ENCODE measurements at regions not wholly inside any gene's neighbourhood (a gene's known extent, or its start where the extent isn't known, plus 50 kb on each side); places are given as distances from the start of the nearest gene placed in this dataset.

DNA sequence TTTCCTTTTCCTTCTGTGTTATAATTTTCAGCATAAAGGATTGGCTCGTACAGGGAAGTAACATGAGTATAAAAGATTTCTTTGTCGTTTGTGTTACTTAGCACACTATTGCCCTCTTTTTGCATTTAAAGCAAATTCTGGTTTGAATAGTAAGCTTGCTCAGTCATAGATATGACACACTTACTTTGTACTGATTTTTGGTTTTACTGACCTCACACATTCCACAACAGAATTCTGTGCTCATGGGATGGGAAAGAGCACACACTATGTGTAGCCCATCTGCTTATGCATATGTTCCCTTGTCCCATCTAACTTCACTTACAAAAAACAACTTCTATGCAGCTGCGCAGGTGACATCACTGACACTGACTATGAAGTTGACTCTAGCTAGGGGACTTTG lies 111.9 kb upstream of the MTAP start:
- H3K36me3 ChIP-seq = no peaks in the 10 kb centered on the region
- H3K4me3 ChIP-seq (ENCODE audit: low read depth, low read length) = no peak overlapping the region
- DNase-seq = no peak
- no peaks in the 10 kb centered on the region for H3K9me3 ChIP-seq
- H3K27me3 ChIP-seq = no peaks in the 10 kb centered on the region
- H3K4me1 ChIP-seq = no peaks in the 10 kb centered on the region
- TF ChIP-seq, protein P1, sequence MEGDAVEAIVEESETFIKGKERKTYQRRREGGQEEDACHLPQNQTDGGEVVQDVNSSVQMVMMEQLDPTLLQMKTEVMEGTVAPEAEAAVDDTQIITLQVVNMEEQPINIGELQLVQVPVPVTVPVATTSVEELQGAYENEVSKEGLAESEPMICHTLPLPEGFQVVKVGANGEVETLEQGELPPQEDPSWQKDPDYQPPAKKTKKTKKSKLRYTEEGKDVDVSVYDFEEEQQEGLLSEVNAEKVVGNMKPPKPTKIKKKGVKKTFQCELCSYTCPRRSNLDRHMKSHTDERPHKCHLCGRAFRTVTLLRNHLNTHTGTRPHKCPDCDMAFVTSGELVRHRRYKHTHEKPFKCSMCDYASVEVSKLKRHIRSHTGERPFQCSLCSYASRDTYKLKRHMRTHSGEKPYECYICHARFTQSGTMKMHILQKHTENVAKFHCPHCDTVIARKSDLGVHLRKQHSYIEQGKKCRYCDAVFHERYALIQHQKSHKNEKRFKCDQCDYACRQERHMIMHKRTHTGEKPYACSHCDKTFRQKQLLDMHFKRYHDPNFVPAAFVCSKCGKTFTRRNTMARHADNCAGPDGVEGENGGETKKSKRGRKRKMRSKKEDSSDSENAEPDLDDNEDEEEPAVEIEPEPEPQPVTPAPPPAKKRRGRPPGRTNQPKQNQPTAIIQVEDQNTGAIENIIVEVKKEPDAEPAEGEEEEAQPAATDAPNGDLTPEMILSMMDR (IDR thresholded peaks at IDR 0.05; ENCODE audit: low read depth, low read length) = no peak

DNA sequence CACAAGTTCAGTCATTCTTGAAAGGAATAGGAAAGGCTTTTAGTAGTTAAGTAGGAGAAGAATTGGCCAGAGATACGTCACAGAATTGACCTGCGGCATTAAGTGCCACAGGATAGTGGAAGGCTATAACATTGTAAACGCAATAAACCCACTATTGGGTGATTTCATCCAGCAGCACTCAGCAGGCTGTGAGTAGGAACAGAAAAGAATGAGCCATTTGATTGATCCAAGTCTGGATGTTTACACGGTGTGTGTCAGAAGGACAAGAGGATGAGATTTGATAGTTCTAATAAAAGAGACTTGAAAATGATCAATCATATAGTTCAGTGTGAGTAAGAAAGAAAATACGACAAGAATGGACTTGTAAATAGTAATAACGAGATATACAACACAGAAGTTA lies 110.0 kb upstream of the MTAP start:
- TF ChIP-seq, protein P1 (IDR thresholded peaks at IDR 0.05; ENCODE audit: low read depth, low read length) = no peak
- no peaks in the 10 kb centered on the region for H3K9me3 ChIP-seq
- H3K4me1 ChIP-seq = no peaks in the 10 kb centered on the region
- no peaks in the 10 kb centered on the region for H3K36me3 ChIP-seq
- H3K27me3 ChIP-seq = no peaks in the 10 kb centered on the region
- no peak for DNase-seq
- no peak overlapping the region for H3K4me3 ChIP-seq (ENCODE audit: low read depth, low read length)

DNA sequence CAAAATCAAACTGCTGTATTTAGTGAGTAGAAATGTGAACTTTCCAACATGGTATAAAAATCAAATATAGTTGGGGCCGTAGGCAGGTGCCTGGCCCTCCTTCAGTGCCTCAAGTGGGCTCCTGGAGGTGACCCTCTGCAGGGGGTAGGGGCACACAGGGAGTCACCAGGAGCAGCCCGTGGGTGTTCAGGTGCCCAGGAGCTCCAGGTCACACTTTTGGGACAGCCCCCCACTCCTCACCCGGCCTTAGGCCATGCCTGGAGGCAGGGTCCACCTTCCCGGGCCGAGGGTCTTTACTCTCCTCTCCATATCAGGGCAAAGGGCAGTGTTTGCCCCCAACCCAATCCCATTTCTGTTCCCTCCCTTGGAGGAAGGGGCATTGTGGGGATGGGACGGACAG lies 108.0 kb upstream of the MTAP start:
- TF ChIP-seq, protein P1 (IDR thresholded peaks at IDR 0.05; ENCODE audit: low read depth, low read length) = no peak
- Histone ChIP-seq H3K36me3 (no peaks in the 10 kb centered on the region), H3K27me3 (peaks cover 4% of the 10 kb centered on the region), H3K9me3 (no peaks in the 10 kb centered on the region), H3K4me1 (no peaks in the 10 kb centered on the region), H3K4me3 (ENCODE audit: low read depth, low read length) (no peak overlapping the region)
- no peak for DNase-seq

DNA sequence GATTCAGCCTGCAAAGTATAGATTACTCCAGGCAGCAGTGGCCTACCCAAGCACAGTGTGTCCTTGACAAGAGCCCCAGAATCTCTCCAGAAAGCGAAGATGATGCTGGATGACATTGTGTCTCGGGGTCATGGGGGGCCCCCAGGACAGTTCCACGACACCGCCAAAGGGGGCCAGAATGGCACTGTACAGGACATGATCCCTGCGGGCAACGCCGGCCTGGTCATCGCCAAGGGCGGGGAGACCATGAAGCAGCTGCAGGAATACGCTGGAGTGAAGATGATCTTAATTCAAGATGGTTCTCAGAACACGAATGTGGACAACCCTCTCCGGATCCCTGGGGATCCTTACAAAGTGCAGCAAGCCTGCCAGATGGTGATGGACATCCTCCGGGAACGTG lies 107.0 kb upstream of the MTAP start:
- Histone ChIP-seq H3K36me3 (no peaks in the 10 kb centered on the region), H3K27me3 (peaks cover 7% of the 10 kb centered on the region), H3K4me1 (no peaks in the 10 kb centered on the region), H3K9me3 (no peaks in the 10 kb centered on the region), H3K4me3 (ENCODE audit: low read depth, low read length) (no peak overlapping the region)
- no peak for DNase-seq
- TF ChIP-seq, protein P1 (IDR thresholded peaks at IDR 0.05; ENCODE audit: low read depth, low read length) = no peak

DNA sequence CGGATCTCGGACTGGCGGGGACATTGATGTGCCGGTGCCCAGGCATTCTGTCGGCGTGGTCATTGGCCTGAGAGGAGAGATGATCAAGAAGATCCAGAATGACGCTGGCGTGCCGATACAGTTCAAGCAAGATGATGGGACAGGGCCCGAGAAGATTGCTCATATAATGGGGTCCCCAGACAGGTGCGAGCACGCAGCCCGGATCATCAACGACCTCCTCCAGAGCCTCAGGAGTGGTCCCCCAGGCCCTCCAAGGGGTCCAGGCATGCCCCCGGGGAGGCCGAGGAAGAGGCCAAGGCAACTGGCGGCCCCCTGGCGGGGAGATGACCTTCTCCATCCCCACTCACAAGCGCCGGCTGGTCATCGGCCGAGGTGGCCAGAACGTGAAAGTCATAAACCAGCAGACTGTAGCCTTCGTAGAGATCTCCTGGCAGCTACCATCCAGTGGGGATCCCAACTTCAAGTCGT lies 106.5 kb upstream of the MTAP start:
- H3K36me3 ChIP-seq = no peaks in the 10 kb centered on the region
- TF ChIP-seq, protein P1 (IDR thresholded peaks at IDR 0.05; ENCODE audit: low read depth, low read length) = no peak
- no peaks in the 10 kb centered on the region for H3K9me3 ChIP-seq
- no peak overlapping the region for H3K4me3 ChIP-seq (ENCODE audit: low read depth, low read length)
- H3K27me3 ChIP-seq = peaks cover 7% of the 10 kb centered on the region
- H3K4me1 ChIP-seq = no peaks in the 10 kb centered on the region
- DNase-seq = no peak

DNA sequence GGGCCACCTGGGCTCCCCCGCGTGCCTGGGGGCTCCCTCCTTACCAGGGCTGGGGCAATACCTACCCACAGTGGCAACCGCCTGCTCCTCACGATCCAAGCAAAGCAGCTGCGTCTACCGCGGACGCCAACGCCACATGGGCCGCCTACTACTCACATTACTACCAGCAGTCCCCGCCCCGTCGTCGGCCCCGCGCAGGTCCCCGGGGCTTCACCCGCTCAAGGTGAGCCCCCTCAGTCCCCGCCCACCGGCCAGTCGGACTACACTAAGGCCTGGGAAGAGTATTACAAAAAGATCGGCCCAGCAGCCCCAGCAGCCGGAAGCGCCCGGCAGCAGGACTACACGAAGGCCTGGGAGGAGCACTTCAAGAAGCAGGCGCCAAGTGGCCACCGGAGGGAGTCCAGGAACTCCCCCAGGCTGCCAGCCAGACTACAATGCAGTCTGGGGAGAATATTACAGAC lies 106.0 kb upstream of the MTAP start:
- Histone ChIP-seq H3K36me3 (no peaks in the 10 kb centered on the region), H3K9me3 (no peaks in the 10 kb centered on the region), H3K4me3 (ENCODE audit: low read depth, low read length) (no peak overlapping the region), H3K27me3 (peaks cover 7% of the 10 kb centered on the region), H3K4me1 (no peaks in the 10 kb centered on the region)
- TF ChIP-seq, protein P1 (IDR thresholded peaks at IDR 0.05; ENCODE audit: low read depth, low read length) = no peak
- peak; percentile 20 for DNase-seq
